ENCODE measurements at regions not wholly inside any gene's neighbourhood (a gene's known extent, or its start where the extent isn't known, plus 50 kb on each side); places are given as distances from the start of the nearest gene placed in this dataset.
"Not testable (repeated sequence)": the region's sequence is repeated elsewhere in the genome, so short reads cannot be mapped to it uniquely, and the experiment has no call there.

- Histone ChIP-seq H3K36me3 (no peaks in the 10 kb centered on the region), H3K27me3 (no peaks in the 10 kb centered on the region), H3K4me3 (no peak overlapping the region), H3K27ac (no peak overlapping the region), H3K4me1 (no peaks in the 10 kb centered on the region), H3K9me3 (no peaks in the 10 kb centered on the region)
- ATAC-seq (ENCODE audit: low FRiP score in 2 of 2) (no peak), DNase-seq (no peak)
- WGBS, 2 donors, result 76 to 82% methylated on average over 6 of the region's 6 CpGs
- TF ChIP-seq POLR2A (IDR thresholded peaks at IDR 0.05), result no peak
- TF ChIP-seq EP300 (IDR thresholded peaks at IDR 0.05), result no peak
- TF ChIP-seq, protein P1, sequence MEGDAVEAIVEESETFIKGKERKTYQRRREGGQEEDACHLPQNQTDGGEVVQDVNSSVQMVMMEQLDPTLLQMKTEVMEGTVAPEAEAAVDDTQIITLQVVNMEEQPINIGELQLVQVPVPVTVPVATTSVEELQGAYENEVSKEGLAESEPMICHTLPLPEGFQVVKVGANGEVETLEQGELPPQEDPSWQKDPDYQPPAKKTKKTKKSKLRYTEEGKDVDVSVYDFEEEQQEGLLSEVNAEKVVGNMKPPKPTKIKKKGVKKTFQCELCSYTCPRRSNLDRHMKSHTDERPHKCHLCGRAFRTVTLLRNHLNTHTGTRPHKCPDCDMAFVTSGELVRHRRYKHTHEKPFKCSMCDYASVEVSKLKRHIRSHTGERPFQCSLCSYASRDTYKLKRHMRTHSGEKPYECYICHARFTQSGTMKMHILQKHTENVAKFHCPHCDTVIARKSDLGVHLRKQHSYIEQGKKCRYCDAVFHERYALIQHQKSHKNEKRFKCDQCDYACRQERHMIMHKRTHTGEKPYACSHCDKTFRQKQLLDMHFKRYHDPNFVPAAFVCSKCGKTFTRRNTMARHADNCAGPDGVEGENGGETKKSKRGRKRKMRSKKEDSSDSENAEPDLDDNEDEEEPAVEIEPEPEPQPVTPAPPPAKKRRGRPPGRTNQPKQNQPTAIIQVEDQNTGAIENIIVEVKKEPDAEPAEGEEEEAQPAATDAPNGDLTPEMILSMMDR (IDR thresholded peaks at IDR 0.05), result no peak
- no peak for TF ChIP-seq POLR2AphosphoS5 (IDR thresholded peaks at IDR 0.05)
Observed at GRCh38 chr2:51782921-51783765, 751.2 kb upstream of the NRXN1 start.

DNA sequence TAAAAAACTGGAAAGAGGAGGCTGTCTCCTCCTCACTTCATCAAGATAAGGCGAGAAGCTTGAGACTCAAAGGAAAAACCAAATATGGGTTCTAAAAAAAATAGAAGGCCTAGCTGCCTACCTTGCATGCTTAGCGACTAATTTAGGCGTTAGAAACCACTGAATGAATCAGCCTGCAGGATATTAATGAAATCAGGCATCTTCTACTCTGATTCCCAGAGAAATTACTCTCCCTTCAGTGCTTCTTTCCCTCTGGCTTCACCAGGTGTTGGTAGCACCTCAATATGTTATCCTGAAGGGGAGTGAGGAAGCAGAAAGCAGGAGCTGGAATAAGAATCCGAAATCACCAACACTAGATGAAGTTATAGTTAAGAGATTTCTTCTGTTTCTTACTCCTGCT, 749.8 kb upstream of the NRXN1 start:
- WGBS, 2 donors, result 88 to 91% methylated on average over 4 of the region's 4 CpGs
- no peak overlapping the region for H3K27ac ChIP-seq
- ATAC-seq (ENCODE audit: low FRiP score in 2 of 2) (no peak), DNase-seq (no peak)
- H3K27me3 ChIP-seq, result no peaks in the 10 kb centered on the region
- H3K9me3 ChIP-seq, result no peaks in the 10 kb centered on the region
- TF ChIP-seq POLR2AphosphoS5 (IDR thresholded peaks at IDR 0.05), result no peak
- TF ChIP-seq POLR2A (IDR thresholded peaks at IDR 0.05), result no peak
- TF ChIP-seq EP300 (IDR thresholded peaks at IDR 0.05), result no peak
- TF ChIP-seq, protein P1 (IDR thresholded peaks at IDR 0.05), result no peak
- no peaks in the 10 kb centered on the region for H3K36me3 ChIP-seq
- H3K4me1 ChIP-seq, result no peaks in the 10 kb centered on the region
- no peak overlapping the region for H3K4me3 ChIP-seq

DNA sequence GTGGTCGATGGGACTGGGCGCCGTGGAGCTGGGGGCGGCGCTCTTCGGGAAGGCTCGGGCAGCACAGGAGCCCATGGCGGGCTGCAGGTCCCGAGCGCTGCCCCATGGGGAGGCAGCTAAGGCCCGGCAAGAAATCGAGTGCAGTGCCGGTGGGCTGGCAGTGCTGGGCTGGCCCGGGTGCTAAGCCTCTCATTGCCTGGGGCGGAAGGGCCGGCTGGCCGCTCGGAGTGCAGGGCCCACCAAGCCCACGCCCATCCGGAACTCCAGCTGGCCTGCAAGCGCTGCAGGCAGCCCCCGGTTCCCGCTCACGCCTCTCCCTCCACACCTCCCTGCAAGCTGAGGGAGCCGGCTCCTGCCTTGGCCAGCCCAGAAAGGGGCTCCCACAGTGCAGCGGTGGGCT, 748.4 kb upstream of the NRXN1 start:
- TF ChIP-seq POLR2A (IDR thresholded peaks at IDR 0.05) (no peak), EP300 (IDR thresholded peaks at IDR 0.05) (no peak), POLR2AphosphoS5 (IDR thresholded peaks at IDR 0.05) (no peak)
- TF ChIP-seq, protein P1 (IDR thresholded peaks at IDR 0.05), result no peak
- Histone ChIP-seq H3K27me3 (no peaks in the 10 kb centered on the region), H3K4me1 (no peaks in the 10 kb centered on the region), H3K9me3 (no peaks in the 10 kb centered on the region), H3K4me3 (no peak overlapping the region), H3K27ac (no peak overlapping the region), H3K36me3 (no peaks in the 10 kb centered on the region)
- DNase-seq (peak in 1 of 2 donors; percentile 66), ATAC-seq (ENCODE audit: low FRiP score in 2 of 2) (no peak)
- WGBS, 2 donors, result 86 to 98% methylated on average over 8 of the region's 26 CpGs

- not testable (repeated sequence) for H3K27me3 ChIP-seq; H3K4me3 ChIP-seq; DNase-seq; H3K36me3 ChIP-seq; ATAC-seq (ENCODE audit: low FRiP score in 2 of 2); H3K9me3 ChIP-seq; H3K27ac ChIP-seq; H3K4me1 ChIP-seq
- WGBS, 2 donors, result 80 to 87% methylated on average over 4 to 7 of the region's 7 CpGs
Observed at GRCh38 chr2:51779723-51780122, 747.8 kb upstream of the NRXN1 start.

DNA sequence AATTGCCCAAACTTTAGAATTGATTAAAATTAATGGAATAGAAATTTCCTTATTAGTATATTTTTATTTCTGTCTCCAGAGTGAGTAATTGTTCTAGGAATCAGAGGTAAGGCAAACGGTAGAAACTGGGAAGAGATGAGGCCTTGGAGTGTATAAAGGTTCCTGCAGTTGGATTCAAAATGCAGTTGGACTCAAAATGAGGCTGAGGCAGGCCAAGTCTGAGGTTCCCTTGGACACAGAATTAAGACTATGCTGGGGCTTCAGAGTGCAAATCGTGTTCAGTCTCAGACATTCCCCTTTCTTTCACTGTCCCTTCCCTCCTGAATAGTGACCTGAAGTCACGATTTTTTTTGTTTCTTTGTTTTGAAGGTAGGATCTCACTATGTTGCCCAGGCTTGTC, 746.9 kb upstream of the NRXN1 start:
- no peaks in the 10 kb centered on the region for H3K9me3 ChIP-seq
- no peaks in the 10 kb centered on the region for H3K4me1 ChIP-seq
- H3K36me3 ChIP-seq, result no peaks in the 10 kb centered on the region
- WGBS, 2 donors, result 64 to 79% methylated on average over 3 of the region's 3 CpGs
- H3K27ac ChIP-seq, result no peak overlapping the region
- no peaks in the 10 kb centered on the region for H3K27me3 ChIP-seq
- no peak overlapping the region for H3K4me3 ChIP-seq
- TF ChIP-seq POLR2A (IDR thresholded peaks at IDR 0.05) (no peak), POLR2AphosphoS5 (IDR thresholded peaks at IDR 0.05) (no peak), EP300 (IDR thresholded peaks at IDR 0.05) (no peak)
- TF ChIP-seq, protein P1 (IDR thresholded peaks at IDR 0.05), result no peak
- no peak for ATAC-seq (ENCODE audit: low FRiP score in 2 of 2)
- no peak for DNase-seq

- not testable (repeated sequence) for H3K36me3 ChIP-seq; H3K27me3 ChIP-seq; H3K4me3 ChIP-seq; H3K9me3 ChIP-seq; H3K4me1 ChIP-seq; ATAC-seq (ENCODE audit: low FRiP score in 2 of 2); H3K27ac ChIP-seq
- DNase-seq, result peak in 1 of 2 donors; percentile 44
- WGBS, 2 donors, result 87 to 90% methylated on average over 12 of the region's 12 CpGs
Observed at GRCh38 chr2:51774606-51775005, 742.7 kb upstream of the NRXN1 start.
